Spinal cord (tissue), 9 donors: ENCODE measurements at regions not wholly inside any gene's neighbourhood (a gene's known extent, or its start where the extent isn't known, plus 50 kb on each side); places are given as distances from the start of the nearest gene placed in this dataset.

Source experiments
- DNase-seq, 6 donors: peaks; one replicate each; pipeline versions ENCODE4 v3.0.0 to v3.0.0-alpha.2; 2013 to 2015; ENCODE audit warnings: low spot score in 6 of 6, low read depth in 4 of 6
- H3K27ac ChIP-seq: one replicate; pipeline ENCODE4 v1.5.1; 2013; ENCODE audit warnings: low read depth, low read length, control low read depth
- H3K27me3 ChIP-seq: one replicate; pipeline ENCODE4 v1.6.1; 2013; ENCODE audit warnings: low read length; ENCODE audit not compliant: control insufficient read depth, insufficient read depth
- H3K36me3 ChIP-seq: one replicate; pipeline ENCODE4 v1.6.1; 2013; ENCODE audit warnings: low read length; ENCODE audit not compliant: control insufficient read depth, insufficient read depth
- H3K4me1 ChIP-seq: one replicate; pipeline ENCODE4 v1.6.1; 2013; ENCODE audit warnings: low read length; ENCODE audit not compliant: control insufficient read depth, insufficient read depth
- H3K4me3 ChIP-seq: one replicate; pipeline ENCODE4 v1.5.1; 2013; ENCODE audit warnings: low read depth, low read length, control low read depth
- H3K9me3 ChIP-seq: one replicate; pipeline ENCODE4 v1.6.1; 2013; ENCODE audit warnings: low read length; ENCODE audit not compliant: control insufficient read depth, insufficient read depth
- WGBS: methylation state at CpG from one replicate; pipeline ENCODE4 v1.1.5; 2013; ENCODE audit warnings: missing lambda C conversion rate; ENCODE audit not compliant: insufficient coverage; 5-methylcytosine and 5-hydroxymethylcytosine counted together
- donor health status: healthy.

GRCh38 chr2:219778189-219778588, 150.8 kb downstream of the SLC4A3 start:
- H3K9me3 ChIP-seq, result no peaks in the 10 kb centered on the region
- WGBS, result no CpG with 5 or more reads among the region's 2 CpGs

GRCh38 chr2:219782737-219783348, 155.4 kb downstream of the SLC4A3 start:
- H3K27ac ChIP-seq, result no peak overlapping the region
- DNase-seq, result peak in 2 of 6 donors; percentile 64 to 74
- WGBS, result 57% methylated on average over 5 of the region's 7 CpGs
- peaks cover 3% of the 10 kb centered on the region for H3K4me1 ChIP-seq
- no peaks in the 10 kb centered on the region for H3K9me3 ChIP-seq
- no peak overlapping the region for H3K4me3 ChIP-seq
- no peaks in the 10 kb centered on the region for H3K27me3 ChIP-seq
- H3K36me3 ChIP-seq, result no peaks in the 10 kb centered on the region

More at GRCh38 chr2:219778189-219778588, 150.8 kb downstream of the SLC4A3 start:
- Histone ChIP-seq H3K27me3 (no peaks in the 10 kb centered on the region), H3K4me1 (peaks cover 3% of the 10 kb centered on the region), H3K27ac (no peak overlapping the region), H3K4me3 (no peak overlapping the region), H3K36me3 (no peaks in the 10 kb centered on the region)
- DNase-seq, result no peak

GRCh38 chr2:219783359-219783975, 156.0 kb downstream of the SLC4A3 start:
- Histone ChIP-seq H3K4me1 (peaks cover 3% of the 10 kb centered on the region), H3K9me3 (no peaks in the 10 kb centered on the region), H3K27me3 (no peaks in the 10 kb centered on the region), H3K27ac (no peak overlapping the region), H3K4me3 (no peak overlapping the region), H3K36me3 (no peaks in the 10 kb centered on the region)
- 97% methylated on average over 3 of the region's 4 CpGs for WGBS
- DNase-seq, result no peak

GRCh38 chr2:219784178-219784577, 156.7 kb downstream of the SLC4A3 start:
- H3K36me3 ChIP-seq, result no peaks in the 10 kb centered on the region
- no peak for DNase-seq
- H3K9me3 ChIP-seq, result no peaks in the 10 kb centered on the region
- H3K4me3 ChIP-seq, result no peak overlapping the region
- 98% methylated on average over 4 of the region's 6 CpGs for WGBS
- no peaks in the 10 kb centered on the region for H3K27me3 ChIP-seq
- peaks cover 3% of the 10 kb centered on the region for H3K4me1 ChIP-seq
- H3K27ac ChIP-seq, result no peak overlapping the region

GRCh38 chr2:219789476-219789875, 162.0 kb downstream of the SLC4A3 start:
- Histone ChIP-seq H3K9me3 (no peaks in the 10 kb centered on the region), H3K4me3 (no peak overlapping the region), H3K4me1 (no peaks in the 10 kb centered on the region), H3K27ac (no peak overlapping the region), H3K27me3 (no peaks in the 10 kb centered on the region), H3K36me3 (no peaks in the 10 kb centered on the region)
- peak in 1 of 6 donors; percentile 60 for DNase-seq

GRCh38 chr2:219792446-219792845, 165.0 kb downstream of the SLC4A3 start:
- WGBS, result no CpG with 5 or more reads among the region's 4 CpGs
- H3K9me3 ChIP-seq, result no peaks in the 10 kb centered on the region
- no peaks in the 10 kb centered on the region for H3K4me1 ChIP-seq
- H3K4me3 ChIP-seq, result no peak overlapping the region
- DNase-seq, result peak in 1 of 6 donors; percentile 77
- H3K27ac ChIP-seq, result no peak overlapping the region
- H3K36me3 ChIP-seq, result no peaks in the 10 kb centered on the region
- H3K27me3 ChIP-seq, result no peaks in the 10 kb centered on the region

GRCh38 chr2:219798430-219798829, 171.0 kb downstream of the SLC4A3 start:
- no peak overlapping the region for H3K4me3 ChIP-seq
- no CpG with 5 or more reads among the region's 2 CpGs for WGBS
- no peaks in the 10 kb centered on the region for H3K36me3 ChIP-seq
- H3K27ac ChIP-seq, result no peak overlapping the region
- no peaks in the 10 kb centered on the region for H3K4me1 ChIP-seq
- DNase-seq, result no peak
- H3K27me3 ChIP-seq, result no peaks in the 10 kb centered on the region
- H3K9me3 ChIP-seq, result no peaks in the 10 kb centered on the region

GRCh38 chr2:219803294-219803693, 175.9 kb downstream of the SLC4A3 start:
- Histone ChIP-seq H3K9me3 (peaks cover 2% of the 10 kb centered on the region), H3K36me3 (no peaks in the 10 kb centered on the region), H3K4me1 (no peaks in the 10 kb centered on the region), H3K27ac (no peak overlapping the region), H3K27me3 (no peaks in the 10 kb centered on the region), H3K4me3 (no peak overlapping the region)
- no peak for DNase-seq
- 91% methylated on average over 1 of the region's 2 CpGs for WGBS

GRCh38 chr2:219810895-219811294, 183.5 kb downstream of the SLC4A3 start:
- no peak for DNase-seq
- peaks cover 2% of the 10 kb centered on the region for H3K9me3 ChIP-seq
- H3K27me3 ChIP-seq, result no peaks in the 10 kb centered on the region
- no peaks in the 10 kb centered on the region for H3K36me3 ChIP-seq
- no peaks in the 10 kb centered on the region for H3K4me1 ChIP-seq
- H3K4me3 ChIP-seq, result no peak overlapping the region
- H3K27ac ChIP-seq, result no peak overlapping the region

GRCh38 chr2:219812672-219813071, 185.2 kb downstream of the SLC4A3 start:
- H3K9me3 ChIP-seq, result peaks cover under 1% of the 10 kb centered on the region
- DNase-seq, result no peak
- no peak overlapping the region for H3K27ac ChIP-seq
- H3K27me3 ChIP-seq, result no peaks in the 10 kb centered on the region
- WGBS, result 41% methylated on average over 2 of the region's 2 CpGs
- no peak overlapping the region for H3K4me3 ChIP-seq
- H3K36me3 ChIP-seq, result no peaks in the 10 kb centered on the region
- H3K4me1 ChIP-seq, result no peaks in the 10 kb centered on the region
